ENCODE measurements at regions not wholly inside any gene's neighbourhood (a gene's known extent, or its start where the extent isn't known, plus 50 kb on each side); places are given as distances from the start of the nearest gene placed in this dataset.
A peak's percentile ranks its signal among the peaks of the same experiment; 100 is the strongest.

DNA sequence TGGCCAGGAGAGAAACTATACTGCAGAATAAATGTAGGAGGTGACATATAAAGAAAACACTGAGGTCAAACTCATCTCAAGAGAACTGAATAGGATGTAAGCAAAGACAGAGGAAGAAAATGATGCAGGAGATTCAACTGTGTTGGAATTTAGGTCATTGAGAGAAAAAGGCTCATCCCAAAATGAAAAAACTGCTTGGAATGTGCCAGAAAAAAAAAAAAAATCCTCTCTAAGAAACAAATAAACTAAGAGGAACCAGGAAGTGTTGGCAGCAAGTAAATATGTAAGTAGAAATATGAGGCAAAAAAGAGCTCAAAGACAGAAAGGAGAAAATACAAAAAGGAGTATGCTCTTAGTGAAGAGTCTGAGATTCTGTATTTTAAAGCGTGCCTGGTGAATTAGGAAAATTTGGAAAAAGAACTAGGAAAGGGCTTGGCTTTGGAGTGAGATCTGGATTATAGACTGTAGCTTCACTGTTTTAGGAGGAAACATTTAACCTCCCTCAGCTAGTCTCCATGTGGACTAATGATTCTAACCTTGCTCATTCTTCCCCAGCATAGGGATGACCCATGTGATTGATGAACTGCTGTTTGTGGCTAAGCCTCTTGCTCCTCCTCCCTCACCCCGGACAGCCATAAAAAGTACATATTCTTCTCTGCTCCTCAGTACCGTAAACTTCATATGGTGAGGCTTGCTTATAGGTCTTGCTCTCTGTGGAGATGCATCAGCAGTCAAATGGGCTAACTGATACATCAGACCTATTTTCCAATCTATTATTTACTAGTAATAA is 185.6 kb upstream of the POU5F2 start:
- DNase-seq = no peak

DNA sequence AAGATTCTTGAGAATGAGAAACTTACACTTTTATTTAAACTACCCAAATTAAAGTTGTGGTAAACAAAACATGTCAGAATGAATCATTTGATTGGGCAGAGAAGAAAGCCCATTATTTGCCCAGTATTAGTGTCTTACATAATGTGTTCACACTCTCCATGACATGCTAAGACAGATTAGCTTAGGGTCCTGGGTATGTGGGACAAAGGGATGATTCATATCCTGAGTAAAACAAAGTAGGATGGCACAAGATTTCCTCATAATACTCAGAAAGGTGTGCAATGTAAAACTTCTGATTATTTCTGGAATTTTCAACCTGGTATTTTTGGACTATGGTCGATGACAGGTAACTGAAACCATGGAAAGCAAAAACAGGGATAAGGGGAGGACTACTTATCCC is 183.9 kb upstream of the POU5F2 start:
- no peak for DNase-seq

DNA sequence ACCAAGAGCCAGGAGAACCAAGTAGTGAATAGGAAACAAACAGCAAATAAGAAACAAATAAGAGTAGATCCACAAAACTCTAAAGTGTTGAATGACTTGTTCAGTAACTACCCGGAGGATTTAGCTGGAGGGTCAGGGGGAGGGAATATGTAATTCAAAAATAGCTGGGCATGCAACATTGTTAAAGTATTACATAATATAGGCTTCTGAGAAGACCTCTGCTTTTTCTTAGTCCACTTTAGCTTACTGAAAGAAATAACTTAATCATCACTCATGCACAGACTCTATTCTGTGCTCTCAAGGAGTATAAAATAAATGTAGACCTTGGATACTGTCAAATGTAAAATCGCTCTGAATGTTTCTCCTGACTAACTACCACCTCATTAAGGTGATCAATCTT is 183.2 kb upstream of the POU5F2 start:
- no peak for DNase-seq

DNA sequence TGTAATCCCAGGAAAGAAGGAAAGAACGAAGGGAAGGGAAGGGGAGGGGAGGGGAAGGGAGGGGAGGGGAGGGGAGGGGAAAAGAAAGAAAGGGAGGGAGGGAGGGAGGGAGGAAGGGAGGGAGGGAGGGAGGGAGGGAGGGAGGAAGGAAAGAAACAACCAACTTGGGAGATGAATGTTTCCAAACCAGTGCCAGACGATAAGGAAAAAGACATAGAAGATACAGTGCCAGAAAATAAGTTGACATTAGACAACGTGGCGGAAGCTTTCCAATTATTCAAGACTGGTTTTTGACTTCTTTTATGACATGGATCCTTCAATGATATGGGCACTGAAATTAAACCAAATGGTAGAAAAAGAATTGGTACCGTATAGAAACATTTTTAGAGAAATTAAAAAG is 181.2 kb upstream of the POU5F2 start:
- no peak for DNase-seq

DNA sequence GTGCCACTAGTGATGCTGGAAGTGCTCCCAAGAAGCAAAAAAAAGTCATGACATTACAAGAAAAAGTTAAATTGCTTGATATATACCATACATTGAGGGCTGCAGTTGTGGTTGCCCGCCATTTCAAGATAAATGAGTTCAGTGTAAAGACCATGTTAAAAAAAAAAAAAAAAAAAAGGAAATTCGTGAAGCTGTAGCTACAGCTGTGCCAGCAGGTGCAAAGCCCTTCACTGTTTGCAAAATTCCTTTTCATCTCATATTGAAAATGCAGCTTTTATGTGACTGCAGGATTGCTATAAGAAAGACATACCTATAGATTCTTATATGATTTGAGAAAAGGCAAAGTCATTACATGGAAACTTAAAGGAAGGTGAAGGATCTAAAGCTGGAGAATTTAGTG is 179.6 kb upstream of the POU5F2 start:
- no peak for DNase-seq

DNA sequence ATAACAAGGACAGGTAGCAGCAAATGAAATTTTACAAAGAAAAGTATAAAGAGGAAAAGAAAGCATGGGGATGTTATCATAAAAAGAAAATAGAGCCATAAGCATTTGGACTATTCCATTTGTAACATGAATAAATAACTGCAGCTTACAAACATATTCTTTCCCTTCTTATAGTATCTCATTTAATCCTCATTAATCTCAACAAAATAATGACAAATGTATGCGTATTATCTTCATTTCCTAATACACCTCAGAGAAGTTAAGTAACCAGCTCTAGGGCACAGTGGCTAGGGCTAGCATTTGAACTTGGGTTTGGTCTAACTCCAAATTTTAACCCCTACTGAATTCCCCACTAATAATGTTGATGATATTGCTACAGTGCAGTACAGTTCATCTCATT is 175.5 kb upstream of the POU5F2 start:
- no peak for DNase-seq

DNA sequence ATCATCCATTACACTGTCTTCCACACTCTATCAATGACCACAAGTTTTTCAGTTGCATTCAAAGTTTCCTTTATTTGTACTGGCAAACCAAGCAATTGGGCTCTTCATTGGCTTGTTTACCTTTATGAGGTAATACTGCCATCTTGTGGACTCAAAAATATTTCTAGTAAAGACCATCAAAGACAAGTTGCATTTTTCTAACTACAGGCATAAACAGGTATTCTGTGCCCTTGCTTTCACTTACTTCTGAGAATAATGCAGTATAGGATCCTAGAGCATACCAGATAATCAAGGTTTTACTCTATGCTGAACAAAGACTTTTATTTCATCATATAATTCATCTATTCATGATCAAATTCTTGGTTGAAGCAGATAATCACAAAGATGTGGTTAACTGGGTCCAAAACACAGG is 173.7 kb upstream of the POU5F2 start:
- peak in 1 of 2 donors; percentile 51 for DNase-seq

DNA sequence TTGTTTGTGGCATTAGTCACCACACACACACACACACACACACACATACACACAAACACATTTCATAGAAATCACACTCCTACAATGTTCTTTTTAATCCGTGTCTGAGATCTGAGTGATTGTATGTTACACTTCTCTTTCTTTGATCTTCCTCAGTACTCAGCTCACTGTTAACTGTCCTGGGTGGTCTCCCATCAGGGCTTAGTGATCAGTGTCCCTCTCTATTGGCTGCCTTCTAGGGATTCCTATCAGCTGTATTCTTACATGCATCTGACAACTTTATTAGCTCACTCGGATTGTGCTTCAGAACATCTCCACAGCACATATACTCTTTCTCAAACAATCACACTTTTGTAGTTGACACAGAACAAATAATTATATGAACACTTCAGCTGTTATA is 170.2 kb upstream of the POU5F2 start:
- no peak for DNase-seq

DNA sequence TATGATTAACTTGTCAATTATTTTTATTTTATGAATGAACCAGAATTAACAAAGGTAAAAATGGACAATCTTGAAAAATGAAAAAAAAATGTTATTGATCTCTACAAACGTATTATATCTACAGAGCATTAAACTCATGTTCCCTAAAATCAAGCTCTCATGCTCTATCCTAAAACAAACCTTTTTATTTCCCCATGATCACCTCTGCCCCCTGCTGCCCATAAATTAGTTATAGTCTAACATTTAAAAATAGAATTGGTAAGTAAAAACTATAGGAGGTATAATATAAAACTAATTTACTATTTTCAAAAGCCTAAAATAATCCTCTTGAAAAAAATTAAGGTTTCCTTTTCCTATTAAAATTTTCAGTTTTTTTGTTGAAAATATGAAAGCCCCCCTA is 168.0 kb upstream of the POU5F2 start:
- no peak for DNase-seq

DNA sequence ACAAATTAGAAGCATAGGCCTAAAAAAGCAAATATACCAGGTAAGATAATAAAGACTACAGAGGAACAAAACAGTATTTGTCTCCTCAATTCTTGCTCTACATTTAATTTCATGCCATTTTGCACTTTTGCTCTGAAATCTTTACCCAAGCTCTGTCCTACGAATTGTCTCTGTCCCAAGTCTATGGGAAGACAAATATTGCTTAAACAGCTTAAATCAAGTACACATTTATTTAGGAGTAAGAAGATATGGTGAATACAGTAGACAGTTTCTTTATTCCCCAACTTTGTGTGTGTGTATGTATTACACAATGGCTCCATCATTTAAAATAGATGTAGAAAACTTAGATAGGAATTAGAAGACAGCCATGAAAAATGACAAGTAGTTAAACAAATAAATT is 163.5 kb upstream of the POU5F2 start:
- no peak for DNase-seq

DNA sequence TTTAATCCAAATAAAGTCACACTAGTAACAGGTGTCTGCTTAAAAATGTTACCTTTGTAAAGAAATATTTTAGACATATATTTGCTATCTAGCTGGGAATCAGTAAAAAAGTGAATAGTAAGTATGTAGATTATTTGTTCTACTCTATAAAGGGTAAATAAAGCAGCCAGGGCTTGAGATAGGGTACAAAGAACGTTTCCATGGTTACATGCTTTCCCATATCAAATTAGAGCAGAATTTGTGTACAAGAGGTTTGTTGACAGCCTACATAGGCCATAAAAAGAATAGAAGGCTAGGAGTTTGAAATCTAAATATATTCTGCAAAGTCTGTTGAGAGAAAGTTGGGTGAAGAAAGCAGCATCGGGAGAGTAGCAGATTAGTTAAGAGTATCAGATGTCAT is 160.9 kb upstream of the POU5F2 start:
- no peak for DNase-seq

DNA sequence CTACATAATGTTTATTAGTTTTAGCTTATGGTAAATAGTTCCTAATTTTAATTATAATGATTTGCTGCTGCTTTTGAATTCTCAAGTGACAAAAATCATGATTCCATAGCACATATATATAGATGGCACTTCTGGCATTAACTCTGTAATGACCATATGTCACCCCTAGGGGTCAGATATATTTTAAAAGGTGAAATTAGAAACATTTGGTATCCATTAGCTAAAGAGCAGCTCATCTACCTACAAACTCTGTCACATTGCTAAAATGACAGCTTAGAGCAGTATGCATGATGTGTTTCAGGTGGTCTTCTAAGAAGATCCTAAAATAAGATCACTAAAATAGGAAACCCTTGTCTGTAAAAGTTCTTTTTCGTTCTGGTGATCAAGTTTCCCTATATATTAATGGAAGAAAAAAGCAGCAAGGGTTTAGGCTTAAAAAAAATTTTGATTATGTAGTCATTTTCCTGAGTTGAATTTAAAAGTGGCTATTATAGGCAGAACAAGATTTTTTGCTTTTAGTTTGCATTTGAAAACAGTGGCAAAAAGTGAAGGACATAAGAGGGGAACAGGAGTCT is 157.7 kb upstream of the POU5F2 start:
- peak in 1 of 2 donors; percentile 9 for DNase-seq

DNA sequence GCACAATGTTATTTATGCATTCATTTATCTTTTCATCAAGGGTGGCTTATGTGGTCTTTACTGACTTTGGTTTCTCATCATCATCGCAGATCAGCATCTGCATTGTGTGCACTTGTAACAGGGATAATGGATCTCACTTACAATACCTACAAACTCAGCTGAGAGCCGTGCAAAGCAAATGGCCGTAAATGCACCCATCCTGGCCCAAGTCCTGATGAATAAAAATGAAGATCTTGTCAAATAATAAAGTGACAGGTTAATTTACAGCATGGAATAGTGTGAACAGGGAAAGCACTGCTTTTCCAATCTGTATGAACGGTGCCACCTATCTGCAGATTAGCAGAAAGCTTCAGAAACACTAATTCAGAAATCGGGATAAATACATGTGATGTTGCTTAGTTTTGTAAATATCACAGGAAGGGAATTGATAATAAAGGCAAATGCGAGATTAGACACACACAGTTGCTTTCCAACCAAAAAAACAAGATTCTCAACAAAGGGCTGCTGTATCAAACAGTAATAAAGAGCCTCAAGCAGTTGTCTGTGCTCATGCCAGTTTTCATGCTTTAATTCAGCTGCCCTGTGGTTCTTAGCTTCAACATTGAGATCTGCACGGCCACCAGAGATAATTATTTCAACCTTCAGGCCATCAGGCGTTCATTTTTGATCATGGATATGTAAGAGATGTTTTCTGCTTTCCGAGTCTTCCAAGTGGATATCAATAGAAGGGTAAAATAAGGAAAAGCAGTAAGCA is 153.4 kb upstream of the POU5F2 start:
- DNase-seq = no peak

DNA sequence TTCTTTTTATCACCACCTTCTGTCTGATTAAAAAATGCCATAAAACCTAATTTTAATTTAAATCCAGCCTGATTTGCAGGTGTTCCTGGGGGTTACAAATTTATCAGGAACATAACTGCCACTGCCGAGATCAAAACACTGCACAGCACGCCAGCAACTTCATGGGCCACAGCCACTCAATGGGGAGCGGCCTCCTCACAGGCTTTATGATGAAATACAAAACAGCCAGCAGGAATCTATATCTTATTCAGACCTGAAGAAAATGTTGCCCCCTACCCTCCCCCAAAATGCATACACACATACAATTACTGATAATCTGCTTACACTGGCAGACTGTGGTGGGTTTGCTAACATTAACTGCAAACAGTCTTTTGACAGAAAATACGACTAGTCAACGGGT is 151.7 kb upstream of the POU5F2 start:
- no peak for DNase-seq

DNA sequence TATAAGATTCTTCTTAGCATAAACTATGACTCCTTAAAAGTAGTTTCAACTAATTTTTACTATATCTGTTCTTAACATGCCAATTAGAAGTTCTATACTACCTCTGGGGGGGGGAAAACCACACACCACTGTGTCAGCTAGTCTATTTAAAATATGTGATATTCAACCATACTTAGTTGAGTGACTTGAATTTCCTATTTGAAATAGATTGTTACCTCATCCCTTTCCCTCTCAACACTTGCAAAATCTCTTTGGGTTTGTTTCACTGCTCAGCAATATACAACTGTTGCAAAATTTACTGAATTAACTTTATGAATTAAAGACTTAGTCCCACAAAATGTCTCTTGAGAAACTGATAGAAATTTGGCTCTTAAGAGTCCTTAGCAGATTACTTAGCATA is 151.1 kb upstream of the POU5F2 start:
- no peak for DNase-seq

DNA sequence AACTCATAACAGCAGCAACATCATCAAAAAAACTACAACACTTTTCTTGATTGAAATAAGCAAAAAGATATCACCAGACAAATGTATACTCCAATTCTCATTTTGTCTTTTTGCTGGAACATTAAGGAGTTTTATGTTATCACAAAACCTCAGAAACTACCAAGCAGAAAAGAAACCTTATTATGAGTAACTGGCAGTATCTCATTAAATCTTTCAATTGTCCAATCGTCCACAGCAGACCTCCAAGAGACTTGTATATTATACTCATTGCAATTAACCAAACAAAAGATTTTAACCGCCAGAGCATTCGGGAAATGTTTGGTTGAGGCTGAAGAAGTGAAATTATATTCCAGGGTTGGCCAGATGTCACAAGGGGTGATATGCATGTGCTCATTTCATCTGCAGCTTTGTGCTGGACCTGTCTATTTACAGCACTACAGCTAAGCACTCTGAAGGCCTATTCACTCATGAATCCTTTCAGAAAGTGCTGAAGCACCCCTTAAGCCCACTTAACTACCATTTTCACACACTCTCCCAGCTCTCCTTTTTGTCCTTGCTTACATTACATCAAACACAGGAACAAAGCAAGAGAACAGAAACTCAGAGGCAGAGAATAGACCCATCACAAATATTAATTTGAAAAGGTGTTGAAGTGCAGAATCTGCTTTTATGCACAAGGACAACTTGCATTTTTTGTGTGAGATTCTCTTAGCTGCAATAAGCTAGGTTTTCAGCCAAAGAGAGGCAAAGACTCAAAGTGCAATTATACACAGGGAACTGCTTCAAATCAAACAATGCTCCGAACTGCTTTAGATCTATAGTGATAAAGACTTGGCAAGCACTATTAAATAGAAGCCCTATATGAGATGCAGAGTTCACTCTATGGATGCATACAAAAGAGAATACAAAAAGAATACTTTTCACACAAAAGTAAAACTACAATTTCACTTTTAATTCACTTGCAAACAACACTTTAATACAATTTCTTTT is 150.4 kb upstream of the POU5F2 start:
- DNase-seq = no peak

DNA sequence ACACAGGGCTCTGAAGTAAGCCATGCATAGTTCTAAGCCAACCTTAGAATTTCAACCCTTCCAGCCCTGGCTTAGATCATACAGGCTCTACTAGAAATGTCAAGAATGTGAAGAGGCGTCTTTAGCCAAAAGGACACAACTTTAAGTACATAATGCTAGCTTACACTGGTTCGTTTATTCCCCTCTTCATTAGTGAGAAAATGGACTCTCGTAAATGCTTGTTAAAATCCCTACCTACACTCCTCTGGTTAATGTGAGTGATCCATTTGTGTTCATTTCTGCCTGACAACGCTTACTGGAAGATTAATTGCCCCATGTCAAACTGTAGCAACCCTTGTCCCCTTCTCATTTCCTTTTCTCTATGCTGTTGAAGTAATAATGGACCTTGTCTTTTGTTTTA is 149.3 kb upstream of the POU5F2 start:
- no peak for DNase-seq

DNA sequence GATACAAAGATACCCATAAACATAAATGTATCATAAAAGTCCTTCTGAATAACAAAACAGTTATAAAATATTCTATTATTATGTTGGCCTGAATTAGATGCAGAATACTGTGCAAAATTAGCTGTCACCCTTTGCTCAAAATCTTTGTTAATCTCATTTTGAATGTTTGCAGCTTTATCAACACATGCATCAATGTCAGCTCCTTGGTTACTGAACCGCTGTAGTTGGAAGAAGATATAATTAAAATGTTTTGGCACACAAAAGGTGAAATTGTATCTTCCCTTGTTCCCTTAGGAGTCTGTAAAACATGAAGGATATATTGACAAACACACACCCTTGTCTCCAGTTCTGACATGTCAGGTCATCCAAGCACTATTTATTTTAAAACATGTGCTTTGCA is 146.3 kb upstream of the POU5F2 start:
- no peak for DNase-seq

DNA sequence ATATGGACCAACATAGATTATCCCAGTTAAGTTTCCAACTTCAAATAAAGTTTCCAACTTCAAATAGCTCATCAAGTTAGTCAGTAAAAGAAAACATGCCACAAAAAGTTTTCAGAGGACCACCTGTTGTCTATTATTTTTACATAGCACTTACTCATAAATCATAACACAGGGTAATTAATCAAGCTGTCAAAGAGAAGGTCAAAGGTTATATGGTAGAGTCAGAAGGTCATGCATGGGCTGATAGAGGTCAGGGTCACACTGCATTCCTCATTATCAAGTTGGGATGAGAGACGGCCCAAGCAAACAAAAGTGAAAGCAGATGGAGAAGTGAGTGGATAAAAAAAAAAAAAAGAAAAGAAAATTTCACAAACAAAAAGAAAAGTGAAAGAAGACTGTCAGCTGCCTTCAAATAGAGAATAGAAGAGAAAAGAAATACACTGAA is 145.5 kb upstream of the POU5F2 start:
- peak in 1 of 2 donors; percentile 7 for DNase-seq

DNA sequence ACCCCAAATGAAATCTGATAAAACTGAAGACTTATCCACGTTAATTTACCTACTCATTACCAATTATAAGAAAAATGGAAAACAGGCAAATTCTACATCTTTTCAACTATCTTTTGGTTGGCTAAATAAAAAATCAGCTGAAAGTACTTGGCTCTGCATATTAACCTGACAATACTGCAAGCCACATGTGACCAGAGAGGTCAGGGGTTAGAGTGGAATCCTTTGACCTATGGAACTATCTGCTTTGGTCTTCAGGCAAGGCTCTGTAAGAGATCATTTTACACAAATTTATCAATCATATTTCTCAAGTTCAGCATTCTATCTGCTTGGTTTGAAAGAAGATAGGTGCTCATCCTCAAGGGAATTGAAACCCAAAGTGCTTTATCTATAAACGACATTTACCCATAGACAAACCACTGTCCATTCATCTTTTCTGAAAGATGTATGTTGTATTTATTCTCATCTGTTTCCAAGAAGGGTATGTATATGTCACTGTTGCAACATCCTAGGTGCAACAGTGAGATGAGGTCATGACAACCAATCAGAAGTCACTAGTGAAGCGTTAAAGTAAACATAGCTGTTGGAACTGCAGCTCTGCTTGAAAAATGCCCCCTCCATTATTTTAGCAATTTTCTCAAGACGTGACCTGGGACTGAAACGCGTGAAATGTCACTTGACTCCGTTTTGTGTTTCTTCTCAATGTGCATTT is 144.9 kb upstream of the POU5F2 start:
- no peak for DNase-seq

DNA sequence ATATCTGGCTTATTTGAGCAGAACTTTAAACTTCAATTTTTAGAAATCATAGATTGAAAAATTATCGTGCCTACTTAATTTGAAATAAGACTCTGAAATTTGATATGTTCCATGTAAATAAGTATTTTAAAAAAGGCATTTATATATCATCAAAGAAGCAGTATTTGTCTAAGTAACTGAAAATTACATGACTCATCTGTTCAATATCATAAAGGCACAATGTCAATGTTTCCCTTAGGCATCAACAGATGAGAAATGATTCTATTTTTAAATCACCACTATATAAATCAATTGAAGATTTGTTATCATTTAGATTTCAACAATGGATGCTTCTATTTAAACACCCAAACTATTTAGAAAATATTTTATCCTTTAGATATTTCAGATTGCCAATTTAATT is 142.9 kb upstream of the POU5F2 start:
- no peak for DNase-seq

DNA sequence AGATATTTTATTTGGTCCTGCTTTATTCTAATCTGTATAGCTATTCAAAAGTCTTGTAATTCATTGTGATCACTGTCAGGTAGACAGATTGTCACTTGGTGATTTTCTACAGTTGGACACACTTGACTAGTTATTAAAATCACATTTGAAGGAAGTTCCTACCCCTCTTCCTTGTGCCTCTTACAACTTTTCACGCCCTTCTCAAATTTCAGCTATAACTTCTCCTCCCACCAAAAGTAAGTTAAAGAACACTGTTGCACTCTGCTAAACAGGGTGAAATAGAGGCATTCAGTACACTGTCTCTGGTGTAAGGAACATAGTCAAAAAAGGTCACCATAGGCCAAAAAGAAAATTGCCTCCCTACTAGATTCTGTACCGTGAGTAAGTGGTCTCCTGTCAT is 142.1 kb upstream of the POU5F2 start:
- no peak for DNase-seq
